ENCODE measurements at regions not wholly inside any gene's neighbourhood (a gene's known extent, or its start where the extent isn't known, plus 50 kb on each side); places are given as distances from the start of the nearest gene placed in this dataset.

DNA sequence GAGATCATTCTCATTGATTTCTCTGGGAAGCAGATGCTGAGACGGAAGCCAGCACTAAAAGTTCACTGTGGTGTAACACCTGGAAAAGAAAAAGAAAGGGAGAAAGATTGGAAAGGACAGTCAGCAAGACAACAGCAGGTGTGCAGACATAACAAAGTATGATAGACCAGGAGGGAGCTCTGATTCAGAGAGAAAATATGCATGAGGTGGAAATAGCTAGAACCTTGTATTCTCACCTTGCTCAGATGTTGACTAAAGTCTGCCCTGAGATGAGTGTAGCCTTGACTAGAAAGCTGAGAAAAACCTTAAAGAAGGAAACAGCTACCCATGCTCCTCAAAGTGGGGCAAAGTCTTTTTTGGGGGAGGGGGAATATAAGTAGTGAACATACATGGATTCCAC lies 1711.8 kb downstream of the EFNB2 start:
- 80% methylated on average over 1 of the region's 1 CpG; no CpG with 5 or more reads in 1 of the 2 experiments for WGBS, 2 experiments (ENCODE audit: extremely low coverage in 1 of 2, insufficient coverage in 1 of 2, insufficient read length in 1 of 2, insufficient replicate concordance in 2 of 2, low coverage in 1 of 2, low lambda C conversion rate in 2 of 2, missing lambda C conversion rate in 1 of 2)
- TF ChIP-seq JUND (IDR thresholded peaks at IDR 0.05; ENCODE audit: low read length) (no peak), TCF12 (IDR thresholded peaks at IDR 0.05; ENCODE audit: low read depth, low read length) (no peak), HDAC6 (IDR thresholded peaks at IDR 0.05; ENCODE audit: low read depth, low read length) (no peak), SP4 (IDR thresholded peaks at IDR 0.05; ENCODE audit: low read length) (no peak), YY1 (IDR thresholded peaks at IDR 0.05; ENCODE audit: low read depth, low read length) (no peak), TAF1 (IDR thresholded peaks at IDR 0.05; ENCODE audit: low read depth, low read length) (no peak), JUN (IDR thresholded peaks at IDR 0.05; ENCODE audit: low read depth, low read length) (no peak), SUZ12 (IDR thresholded peaks at IDR 0.05; ENCODE audit: low read length) (no peak), POU5F1 (IDR thresholded peaks at IDR 0.05; ENCODE audit: low read depth, low read length) (no peak), GABPA (IDR thresholded peaks at IDR 0.05; ENCODE audit: borderline replicate concordance, insufficient read depth, low read length) (no peak), CBX8 (IDR thresholded peaks at IDR 0.05; ENCODE audit: borderline replicate concordance, low read depth, low read length) (no peak), POLR2A (IDR thresholded peaks at IDR 0.05; ENCODE audit: control extremely low read depth in 1 of 2, low read depth in 2 of 2, low read length in 2 of 2) (no peak)
- TF ChIP-seq, protein P1, sequence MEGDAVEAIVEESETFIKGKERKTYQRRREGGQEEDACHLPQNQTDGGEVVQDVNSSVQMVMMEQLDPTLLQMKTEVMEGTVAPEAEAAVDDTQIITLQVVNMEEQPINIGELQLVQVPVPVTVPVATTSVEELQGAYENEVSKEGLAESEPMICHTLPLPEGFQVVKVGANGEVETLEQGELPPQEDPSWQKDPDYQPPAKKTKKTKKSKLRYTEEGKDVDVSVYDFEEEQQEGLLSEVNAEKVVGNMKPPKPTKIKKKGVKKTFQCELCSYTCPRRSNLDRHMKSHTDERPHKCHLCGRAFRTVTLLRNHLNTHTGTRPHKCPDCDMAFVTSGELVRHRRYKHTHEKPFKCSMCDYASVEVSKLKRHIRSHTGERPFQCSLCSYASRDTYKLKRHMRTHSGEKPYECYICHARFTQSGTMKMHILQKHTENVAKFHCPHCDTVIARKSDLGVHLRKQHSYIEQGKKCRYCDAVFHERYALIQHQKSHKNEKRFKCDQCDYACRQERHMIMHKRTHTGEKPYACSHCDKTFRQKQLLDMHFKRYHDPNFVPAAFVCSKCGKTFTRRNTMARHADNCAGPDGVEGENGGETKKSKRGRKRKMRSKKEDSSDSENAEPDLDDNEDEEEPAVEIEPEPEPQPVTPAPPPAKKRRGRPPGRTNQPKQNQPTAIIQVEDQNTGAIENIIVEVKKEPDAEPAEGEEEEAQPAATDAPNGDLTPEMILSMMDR (IDR thresholded peaks at IDR 0.05; ENCODE audit: control extremely low read depth in 1 of 3, insufficient read depth in 1 of 3, low read depth in 1 of 3, low read length in 3 of 3) = no peak

More for the DNA sequence above, 1711.8 kb downstream of the EFNB2 start:
- no peak overlapping the region for H2BK12ac ChIP-seq (ENCODE audit: low read depth, low read length)
- H4K8ac ChIP-seq (ENCODE audit: extremely low read depth, insufficient read depth, low read length) = no peak overlapping the region
- no peaks in the 10 kb centered on the region for H3K23me2 ChIP-seq (ENCODE audit: low read depth, low read length)
- H2BK120ac ChIP-seq (replicated peaks; ENCODE audit: low read depth, low read length) = no peak overlapping the region
- H3K18ac ChIP-seq (ENCODE audit: extremely low read depth, low read length) = no peak overlapping the region
- no peaks in the 10 kb centered on the region for H3K4me1 ChIP-seq (replicated peaks in 1 of 4; ENCODE audit: control insufficient read depth in 3 of 4, insufficient read depth in 4 of 4, low read length in 3 of 4)
- H3K27me3 ChIP-seq (replicated peaks in 1 of 4; ENCODE audit: control insufficient read depth in 3 of 4, extremely low read depth in 1 of 4, insufficient read depth in 3 of 4, low read length in 3 of 4) = no peaks in the 10 kb centered on the region
- no peak overlapping the region for H2BK15ac ChIP-seq (ENCODE audit: low read length)
- H4K20me1 ChIP-seq (replicated peaks in 1 of 2; ENCODE audit: control insufficient read depth in 1 of 2, insufficient read depth in 2 of 2, low read length in 2 of 2) = no peaks in the 10 kb centered on the region
- H3K79me1 ChIP-seq (ENCODE audit: low read depth, low read length) = no peaks in the 10 kb centered on the region
- no peak overlapping the region for H3K4me2 ChIP-seq (ENCODE audit: insufficient read depth in 1 of 2, low read depth in 2 of 2, low read length in 2 of 2)
- no peak overlapping the region for H3K9ac ChIP-seq (replicated peaks in 1 of 4; ENCODE audit: extremely low read depth in 1 of 4, low read depth in 3 of 4, low read length in 3 of 4)
- no peak overlapping the region for H3K56ac ChIP-seq (replicated peaks; ENCODE audit: insufficient read length, low read depth, low read length)
- no peak for DNase-seq (ENCODE audit: low read depth in 1 of 2, low spot score in 2 of 2)
- no peaks in the 10 kb centered on the region for H3K79me2 ChIP-seq (ENCODE audit: control insufficient read depth in 1 of 2, insufficient read depth in 2 of 2, low read length in 2 of 2)
- H2AK5ac ChIP-seq (ENCODE audit: low read depth, low read length) = no peak overlapping the region
- H2AFZ ChIP-seq (ENCODE audit: low read length) = no peak overlapping the region
- H3K36me3 ChIP-seq (ENCODE audit: control insufficient read depth in 2 of 4, insufficient read depth in 4 of 4, low read length in 3 of 4) = no peaks in the 10 kb centered on the region
- H3K4me3 ChIP-seq (ENCODE audit: extremely low read depth in 1 of 4, insufficient read depth in 2 of 4, low read depth in 3 of 4, low read length in 4 of 4) = no peak overlapping the region
- no peak overlapping the region for H3K27ac ChIP-seq (ENCODE audit: low read depth, low read length)
- H3K9me3 ChIP-seq (ENCODE audit: insufficient read depth in 2 of 2, low read depth in 1 of 2, low read length in 1 of 2) = no peaks in the 10 kb centered on the region; a peak in 1 of 4 replicates
- POLR2A ChIA-PET (ENCODE audit: partially characterized antibody) = no interaction called here
- FAIRE-seq = no peak
- H3K4ac ChIP-seq (replicated peaks; ENCODE audit: insufficient read length, low read depth, low read length) = no peak overlapping the region
- H2BK5ac ChIP-seq (ENCODE audit: low read depth, low read length) = no peak overlapping the region
- H3K14ac ChIP-seq (ENCODE audit: insufficient read length) = no peak overlapping the region
- H4K5ac ChIP-seq (ENCODE audit: insufficient read length, low read depth, low read length) = no peak overlapping the region
- CTCF ChIA-PET (ENCODE audit: partially characterized antibody) = no interaction called here
- H3K23ac ChIP-seq (ENCODE audit: insufficient read length) = no peak overlapping the region
- no peak overlapping the region for H2BK20ac ChIP-seq (ENCODE audit: low read length)
- no peak overlapping the region for H4K91ac ChIP-seq (replicated peaks; ENCODE audit: insufficient read length, low read length)
